ENCODE measurements at regions not wholly inside any gene's neighbourhood (a gene's known extent, or its start where the extent isn't known, plus 50 kb on each side); places are given as distances from the start of the nearest gene placed in this dataset.

DNA sequence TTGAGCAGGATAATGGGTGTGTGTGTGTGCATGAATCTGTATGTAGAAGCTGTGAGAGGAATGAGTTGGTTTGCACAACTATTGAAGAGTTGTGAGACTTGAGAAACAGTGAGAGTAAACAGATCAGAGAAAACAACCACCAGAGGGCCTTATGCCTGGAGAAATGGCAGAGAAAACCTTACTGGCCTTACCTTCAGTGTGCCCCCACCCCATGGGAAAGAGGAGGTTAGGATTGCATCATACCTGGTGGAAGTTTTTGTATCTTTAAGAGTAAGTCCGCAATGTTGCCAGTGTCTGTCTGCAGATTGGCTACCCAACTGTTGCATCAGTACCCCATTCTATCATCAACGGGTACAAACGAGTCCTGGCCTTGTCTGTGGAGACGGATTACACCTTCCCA is 1909.4 kb upstream of the WWC1 start:
- Histone ChIP-seq H3K9ac (ENCODE audit: low read depth in 1 of 2, low read length in 2 of 2) (no peak overlapping the region), H3K4me3 (ENCODE audit: low read depth in 1 of 3, low read length in 3 of 3) (no peak overlapping the region), H3K27me3 (ENCODE audit: control insufficient read depth in 4 of 4, insufficient read depth in 4 of 4, low read length in 3 of 4) (no peaks in the 10 kb centered on the region), H3K36me3 (ENCODE audit: control insufficient read depth in 4 of 4, insufficient read depth in 3 of 4, low read depth in 1 of 4, low read length in 3 of 4) (no peaks in the 10 kb centered on the region), H3K4me1 (ENCODE audit: control insufficient read depth in 4 of 4, insufficient read depth in 4 of 4, low read length in 3 of 4) (no peaks in the 10 kb centered on the region), H3K27ac (ENCODE audit: low read depth in 1 of 2, low read length in 2 of 2) (no peak overlapping the region), H3K9me3 (ENCODE audit: control insufficient read depth in 4 of 4, low read length in 3 of 4) (peaks cover 0 to 14% (median 8%) of the 10 kb centered on the region in 4 donors)
- no peak for TF ChIP-seq SP1 (IDR thresholded peaks at IDR 0.05)
- TF ChIP-seq RAD21 (IDR thresholded peaks at IDR 0.05), result peak in 1 of 2 donors; percentile 21
- TF ChIP-seq, protein P1, sequence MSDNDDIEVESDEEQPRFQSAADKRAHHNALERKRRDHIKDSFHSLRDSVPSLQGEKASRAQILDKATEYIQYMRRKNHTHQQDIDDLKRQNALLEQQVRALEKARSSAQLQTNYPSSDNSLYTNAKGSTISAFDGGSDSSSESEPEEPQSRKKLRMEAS (IDR thresholded peaks at IDR 0.05), result no peak
- no peak for TF ChIP-seq ATF3 (IDR thresholded peaks at IDR 0.05)
- no peak for TF ChIP-seq JUND (IDR thresholded peaks at IDR 0.05)
- no peak for DNase-seq (ENCODE audit: low spot score)
- WGBS, result 63% methylated on average over 4 of the region's 4 CpGs

GRCh38 chr5:166398131-166398530 is 1893.3 kb upstream of the WWC1 start:
- Histone ChIP-seq H3K4me3 (ENCODE audit: low read depth in 1 of 3, low read length in 3 of 3) (no peak overlapping the region), H3K9ac (ENCODE audit: low read depth in 1 of 2, low read length in 2 of 2) (no peak overlapping the region), H3K9me3 (ENCODE audit: control insufficient read depth in 4 of 4, low read length in 3 of 4) (peaks cover 0 to 4% (median 0%) of the 10 kb centered on the region in 4 donors), H3K27ac (ENCODE audit: low read depth in 1 of 2, low read length in 2 of 2) (no peak overlapping the region), H3K36me3 (ENCODE audit: control insufficient read depth in 4 of 4, insufficient read depth in 3 of 4, low read depth in 1 of 4, low read length in 3 of 4) (no peaks in the 10 kb centered on the region), H3K4me1 (ENCODE audit: control insufficient read depth in 4 of 4, insufficient read depth in 4 of 4, low read length in 3 of 4) (no peaks in the 10 kb centered on the region), H3K27me3 (ENCODE audit: control insufficient read depth in 4 of 4, insufficient read depth in 4 of 4, low read length in 3 of 4) (no peaks in the 10 kb centered on the region)
- TF ChIP-seq, protein P2, sequence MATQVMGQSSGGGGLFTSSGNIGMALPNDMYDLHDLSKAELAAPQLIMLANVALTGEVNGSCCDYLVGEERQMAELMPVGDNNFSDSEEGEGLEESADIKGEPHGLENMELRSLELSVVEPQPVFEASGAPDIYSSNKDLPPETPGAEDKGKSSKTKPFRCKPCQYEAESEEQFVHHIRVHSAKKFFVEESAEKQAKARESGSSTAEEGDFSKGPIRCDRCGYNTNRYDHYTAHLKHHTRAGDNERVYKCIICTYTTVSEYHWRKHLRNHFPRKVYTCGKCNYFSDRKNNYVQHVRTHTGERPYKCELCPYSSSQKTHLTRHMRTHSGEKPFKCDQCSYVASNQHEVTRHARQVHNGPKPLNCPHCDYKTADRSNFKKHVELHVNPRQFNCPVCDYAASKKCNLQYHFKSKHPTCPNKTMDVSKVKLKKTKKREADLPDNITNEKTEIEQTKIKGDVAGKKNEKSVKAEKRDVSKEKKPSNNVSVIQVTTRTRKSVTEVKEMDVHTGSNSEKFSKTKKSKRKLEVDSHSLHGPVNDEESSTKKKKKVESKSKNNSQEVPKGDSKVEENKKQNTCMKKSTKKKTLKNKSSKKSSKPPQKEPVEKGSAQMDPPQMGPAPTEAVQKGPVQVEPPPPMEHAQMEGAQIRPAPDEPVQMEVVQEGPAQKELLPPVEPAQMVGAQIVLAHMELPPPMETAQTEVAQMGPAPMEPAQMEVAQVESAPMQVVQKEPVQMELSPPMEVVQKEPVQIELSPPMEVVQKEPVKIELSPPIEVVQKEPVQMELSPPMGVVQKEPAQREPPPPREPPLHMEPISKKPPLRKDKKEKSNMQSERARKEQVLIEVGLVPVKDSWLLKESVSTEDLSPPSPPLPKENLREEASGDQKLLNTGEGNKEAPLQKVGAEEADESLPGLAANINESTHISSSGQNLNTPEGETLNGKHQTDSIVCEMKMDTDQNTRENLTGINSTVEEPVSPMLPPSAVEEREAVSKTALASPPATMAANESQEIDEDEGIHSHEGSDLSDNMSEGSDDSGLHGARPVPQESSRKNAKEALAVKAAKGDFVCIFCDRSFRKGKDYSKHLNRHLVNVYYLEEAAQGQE (IDR thresholded peaks at IDR 0.05), result no peak
- TF ChIP-seq ATF3 (IDR thresholded peaks at IDR 0.05) (no peak), RAD21 (IDR thresholded peaks at IDR 0.05) (no peak), HNF4A (conservative IDR thresholded peaks at IDR 0.05) (no peak), YY1 (IDR thresholded peaks at IDR 0.05) (no peak), GABPA (IDR thresholded peaks at IDR 0.05 in 1 of 2, conservative IDR thresholded peaks at IDR 0.05 in 1 of 2) (no peak), FOXA2 (IDR thresholded peaks at IDR 0.05) (no peak), FOXA1 (IDR thresholded peaks at IDR 0.05) (no peak), SP1 (IDR thresholded peaks at IDR 0.05) (no peak), JUND (IDR thresholded peaks at IDR 0.05) (no peak), RXRA (IDR thresholded peaks at IDR 0.05) (no peak), TAF1 (conservative IDR thresholded peaks at IDR 0.05) (no peak)
- TF ChIP-seq, protein P1 (IDR thresholded peaks at IDR 0.05), result no peak
- no peak for DNase-seq (ENCODE audit: low spot score)
- WGBS, result 21% methylated on average over 3 of the region's 3 CpGs

DNA sequence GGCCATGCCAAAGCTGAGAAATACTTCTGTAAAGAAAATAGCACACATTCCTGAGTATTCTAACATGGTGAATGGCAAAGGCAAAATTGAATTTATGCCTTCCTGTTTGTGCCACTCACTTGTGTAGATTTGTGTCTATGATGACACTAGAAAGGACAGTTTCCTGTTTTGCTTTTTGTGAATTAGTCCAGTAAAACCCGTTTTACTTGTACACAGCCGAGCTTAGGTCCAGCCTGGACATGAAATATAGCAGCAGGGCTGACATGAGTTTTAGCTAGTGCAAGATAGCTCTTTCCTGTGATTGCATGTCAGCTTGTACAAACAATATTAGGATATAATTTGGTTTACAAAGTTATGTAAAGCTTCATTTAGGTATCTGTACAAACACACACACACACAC is 1891.7 kb upstream of the WWC1 start:
- no peak for TF ChIP-seq HNF4A (conservative IDR thresholded peaks at IDR 0.05)
- TF ChIP-seq RXRA (IDR thresholded peaks at IDR 0.05), result no peak
- no peak for TF ChIP-seq YY1 (IDR thresholded peaks at IDR 0.05)
- no peak for TF ChIP-seq FOXA1 (IDR thresholded peaks at IDR 0.05)
- TF ChIP-seq NR2F2 (IDR thresholded peaks at IDR 0.05), result no peak
- TF ChIP-seq FOXA2 (IDR thresholded peaks at IDR 0.05), result no peak
- TF ChIP-seq, protein P3, sequence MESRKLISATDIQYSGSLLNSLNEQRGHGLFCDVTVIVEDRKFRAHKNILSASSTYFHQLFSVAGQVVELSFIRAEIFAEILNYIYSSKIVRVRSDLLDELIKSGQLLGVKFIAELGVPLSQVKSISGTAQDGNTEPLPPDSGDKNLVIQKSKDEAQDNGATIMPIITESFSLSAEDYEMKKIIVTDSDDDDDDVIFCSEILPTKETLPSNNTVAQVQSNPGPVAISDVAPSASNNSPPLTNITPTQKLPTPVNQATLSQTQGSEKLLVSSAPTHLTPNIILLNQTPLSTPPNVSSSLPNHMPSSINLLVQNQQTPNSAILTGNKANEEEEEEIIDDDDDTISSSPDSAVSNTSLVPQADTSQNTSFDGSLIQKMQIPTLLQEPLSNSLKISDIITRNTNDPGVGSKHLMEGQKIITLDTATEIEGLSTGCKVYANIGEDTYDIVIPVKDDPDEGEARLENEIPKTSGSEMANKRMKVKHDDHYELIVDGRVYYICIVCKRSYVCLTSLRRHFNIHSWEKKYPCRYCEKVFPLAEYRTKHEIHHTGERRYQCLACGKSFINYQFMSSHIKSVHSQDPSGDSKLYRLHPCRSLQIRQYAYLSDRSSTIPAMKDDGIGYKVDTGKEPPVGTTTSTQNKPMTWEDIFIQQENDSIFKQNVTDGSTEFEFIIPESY (IDR thresholded peaks at IDR 0.05), result no peak
- H3K36me3 ChIP-seq (ENCODE audit: control insufficient read depth in 4 of 4, insufficient read depth in 3 of 4, low read depth in 1 of 4, low read length in 3 of 4), result no peaks in the 10 kb centered on the region
- 55% methylated on average over 2 of the region's 2 CpGs for WGBS
- no peak overlapping the region for H3K9ac ChIP-seq (ENCODE audit: low read depth in 1 of 2, low read length in 2 of 2)
- no peak overlapping the region for H3K27ac ChIP-seq (ENCODE audit: low read depth in 1 of 2, low read length in 2 of 2)
- no peaks in the 10 kb centered on the region for H3K4me1 ChIP-seq (ENCODE audit: control insufficient read depth in 4 of 4, insufficient read depth in 4 of 4, low read length in 3 of 4)
- no peaks in the 10 kb centered on the region for H3K27me3 ChIP-seq (ENCODE audit: control insufficient read depth in 4 of 4, insufficient read depth in 4 of 4, low read length in 3 of 4)
- DNase-seq (ENCODE audit: low spot score), result no peak
- H3K9me3 ChIP-seq (ENCODE audit: control insufficient read depth in 4 of 4, low read length in 3 of 4), result peaks cover 0 to 4% (median 0%) of the 10 kb centered on the region in 4 donors
- H3K4me3 ChIP-seq (ENCODE audit: low read depth in 1 of 3, low read length in 3 of 3), result no peak overlapping the region

All from liver (tissue), 7 donors.